K562 (cell line): ENCODE measurements at regions not wholly inside any gene's neighbourhood (a gene's known extent, or its start where the extent isn't known, plus 50 kb on each side); places are given as distances from the start of the nearest gene placed in this dataset.

Experiments used
- ATAC-seq: fragments of 200-7000 bp; cut with Tn5 transposase; 3 replicates; pipeline ENCODE4 v1.9.1; 2020; ENCODE audit warnings: moderate library complexity
- BruUV-seq: library from RNA; stranded (reverse); fragments of 400-500 nt; replicated peaks from 2 replicates; lab custom pipeline; 2021; lab: Mats Ljungman, UMichigan
- CTCF ChIA-PET: fragments of 300-600 bp; formaldehyde crosslinking; extraction: SDS; loops from one replicate; lab custom pipeline; 2021; ENCODE audit warnings: low intra/inter-chr PET ratio; lab: Yijun Ruan, JAX
- POLR2A ChIA-PET: fragments of 300-600, 350-650 bp; sonication (Branson Sonifier 250); formaldehyde crosslinking; extraction: SDS; loops from one replicate; lab custom pipeline; 2021; ENCODE audit warnings: antibody characterized with exemption, inconsistent platforms; lab: Yijun Ruan, JAX
- DNase-seq, 4 experiments: peaks; one replicate each; pipeline versions ENCODE4 v3.0.0 to v3.0.0-alpha.2; 2011 to 2018; ENCODE audit warnings: low spot score in 3 of 4, mixed read lengths in 3 of 4; ENCODE audit errors: extremely low read depth in 1 of 4
- FAIRE-seq: peaks from 2 replicates; lab custom pipeline; 2011; peaks lifted over from hg19 to GRCh38; lab: Jason Lieb, UNC
- H2AFZ ChIP-seq: 2 replicates; pipeline ENCODE4 v1.6.0; 2011; ENCODE audit warnings: low read depth, low read length, control low read depth, inconsistent platforms
- H3K27ac ChIP-seq: fragments of 200-600 bp; 3 replicates; pipeline ENCODE4 v1.8.0; 2011; ENCODE audit warnings: low read depth, mild to moderate bottlenecking, control low read depth, inconsistent platforms, low read length, moderate library complexity, mixed read lengths; ENCODE audit errors: extremely low read depth
- H3K27me3 ChIP-seq, 2 experiments: fragments of 300-600 bp in 1 of 2; 2 replicates in 1 of 2; 3 replicates in 1 of 2; pipeline versions ENCODE4 v1.6.0 to v1.8.0; 2011; ENCODE audit warnings: inconsistent platforms in 2 of 2, low read length in 2 of 2, mild to moderate bottlenecking in 1 of 2, mixed read lengths in 1 of 2, moderate library complexity in 1 of 2; ENCODE audit not compliant: control insufficient read depth in 2 of 2, insufficient read depth in 2 of 2
- H3K36me3 ChIP-seq: fragments of 300-600 bp; 3 replicates; pipeline ENCODE4 v1.8.0; 2011; ENCODE audit warnings: mild to moderate bottlenecking, low read length, inconsistent platforms; ENCODE audit not compliant: control insufficient read depth, insufficient read depth
- H3K4me1 ChIP-seq, 2 experiments: fragments of 200-600 bp in 1 of 2; replicated peaks in 1 of 2; 2 replicates in 1 of 2; 3 replicates in 1 of 2; pipeline versions ENCODE4 v1.5.1 to v1.8.0; 2011; ENCODE audit warnings: inconsistent platforms in 2 of 2, low read length in 2 of 2, mild to moderate bottlenecking in 1 of 2, mixed read lengths in 1 of 2, moderate library complexity in 1 of 2; ENCODE audit not compliant: control insufficient read depth in 2 of 2, insufficient read depth in 2 of 2
- H3K4me2 ChIP-seq: 2 replicates; pipeline ENCODE4 v1.6.1; 2011; ENCODE audit warnings: low read length, control low read depth, inconsistent platforms, mixed read lengths; ENCODE audit not compliant: insufficient read depth
- H3K4me3 ChIP-seq: fragments of 200-600 bp; sonication (generic), shearing (Covaris generic); 2 replicates; pipeline ENCODE4 v1.5.1; 2016; ENCODE audit warnings: control low read depth, inconsistent platforms
- H3K79me2 ChIP-seq: fragments of 200-600 bp; 3 replicates; pipeline ENCODE4 v1.8.0; 2011; ENCODE audit warnings: low read length, inconsistent platforms; ENCODE audit not compliant: control insufficient read depth, insufficient read depth
- H3K9ac ChIP-seq, 2 experiments: 2 replicates each; pipeline versions ENCODE4 v1.6.0 to v1.6.1; 2011; ENCODE audit warnings: low read depth in 2 of 2, low read length in 2 of 2, control low read depth in 1 of 2, inconsistent platforms in 1 of 2, mild to moderate bottlenecking in 1 of 2, mixed read lengths in 1 of 2; ENCODE audit not compliant: insufficient read depth in 1 of 2
- H3K9me1 ChIP-seq: one replicate; pipeline ENCODE4 v1.6.0; 2011; ENCODE audit warnings: inconsistent platforms, mild to moderate bottlenecking, low read length, moderate library complexity; ENCODE audit not compliant: control insufficient read depth, insufficient read depth
- H3K9me3 ChIP-seq: replicated peaks from 2 replicates; pipeline ENCODE4 v1.5.1; 2011; ENCODE audit warnings: low read depth, low read length, inconsistent platforms; ENCODE audit not compliant: control insufficient read depth, insufficient read depth
- H4K20me1 ChIP-seq: replicated peaks from 2 replicates; pipeline ENCODE4 v1.6.1; 2011; ENCODE audit warnings: low read length, inconsistent platforms, mixed read lengths; ENCODE audit not compliant: control insufficient read depth, insufficient read depth
- BCL6 ChIP-seq: fragments of 250-450 bp; sonication (Bioruptor Pico); IDR thresholded peaks from 2 replicates; pipeline ENCODE4 v1.4.0; 2020
- KLF6 ChIP-seq: fragments of 250-450 bp; sonication (Bioruptor Pico); IDR thresholded peaks from 2 replicates; pipeline ENCODE4 v1.4.0; 2020; ENCODE audit warnings: mild to moderate bottlenecking, moderate library complexity, borderline replicate concordance
- PML ChIP-seq: IDR thresholded peaks from 2 replicates; pipeline ENCODE4 v1.6.1; 2012; ENCODE audit warnings: low read length, inconsistent platforms
- POLR2AphosphoS5 ChIP-seq: IDR thresholded peaks from 2 replicates; pipeline ENCODE4 v1.6.1; 2011; ENCODE audit warnings: mild to moderate bottlenecking, low read depth, low read length, moderate library complexity; ENCODE audit not compliant: control insufficient read depth, insufficient read depth
- RAD51 ChIP-seq: fragments of 450-650 bp; IDR thresholded peaks from 2 replicates; pipeline ENCODE4 v1.7.1; 2016; ENCODE audit warnings: low read depth, mild to moderate bottlenecking, borderline replicate concordance
- SLC30A9 ChIP-seq: fragments of 250-450 bp; sonication (Bioruptor Pico); IDR thresholded peaks from 2 replicates; pipeline ENCODE4 v1.8.0; 2022; ENCODE audit warnings: mild to moderate bottlenecking, moderate library complexity
- TSC22D4 ChIP-seq: fragments of 450-650 bp; IDR thresholded peaks from 2 replicates; pipeline ENCODE4 v1.6.1; 2016; ENCODE audit warnings: missing genetic modification characterization, missing biosample characterization, control low read depth
- ZFP36 ChIP-seq: fragments of 150-350 bp; IDR thresholded peaks from 2 replicates; pipeline ENCODE4 v1.6.1; 2018; ENCODE audit warnings: low read length, low read depth; ENCODE audit not compliant: partially characterized antibody
- ZNF24 ChIP-seq: fragments of 450-650 bp; IDR thresholded peaks from 2 replicates; pipeline ENCODE4 v1.6.1; 2016
- WGBS: fragments of 100-300 bp; shearing (Covaris generic); methylation state at CpG from one replicate; pipeline ENCODE4 v1.1.6; 2016; ENCODE audit warnings: low coverage, mixed read lengths; ENCODE audit not compliant: insufficient coverage; ENCODE audit errors: missing lambda C conversion rate; 5-methylcytosine and 5-hydroxymethylcytosine counted together
- in situ Hi-C: fragments of 300-500 bp; cut with MboI; formaldehyde crosslinking; loops from 4 replicates; pipeline ENCODE4 v1.15.0; 2018; ENCODE audit warnings: inconsistent platforms, mixed read lengths
- intact Hi-C: fragments of 100-400 bp; cut with micrococcal nuclease; formaldehyde crosslinking; loops from 2 replicates; pipeline ENCODE4 v1.14.2; 2022
- TF ChIP-seq, protein P1 (sequence below): fragments of 200-800 bp; sonication (Bioruptor generic); IDR thresholded peaks from 2 replicates; pipeline ENCODE4 v1.6.1; 2016; ENCODE audit warnings: missing genetic modification characterization, missing compliant biosample characterization
- TF ChIP-seq, protein P2 (sequence below): sonication (generic); formaldehyde crosslinking; IDR thresholded peaks from 2 replicates; pipeline ENCODE4 v1.9.0; 2022; ENCODE audit warnings: mild to moderate bottlenecking, missing genetic modification reagents
- TF ChIP-seq, protein P3 (sequence below): fragments of 250-450 bp; sonication (Bioruptor Pico); IDR thresholded peaks from 2 replicates; pipeline ENCODE4 v1.8.0; 2021; ENCODE audit warnings: moderate library complexity, mild to moderate bottlenecking, inconsistent platforms

DNA sequence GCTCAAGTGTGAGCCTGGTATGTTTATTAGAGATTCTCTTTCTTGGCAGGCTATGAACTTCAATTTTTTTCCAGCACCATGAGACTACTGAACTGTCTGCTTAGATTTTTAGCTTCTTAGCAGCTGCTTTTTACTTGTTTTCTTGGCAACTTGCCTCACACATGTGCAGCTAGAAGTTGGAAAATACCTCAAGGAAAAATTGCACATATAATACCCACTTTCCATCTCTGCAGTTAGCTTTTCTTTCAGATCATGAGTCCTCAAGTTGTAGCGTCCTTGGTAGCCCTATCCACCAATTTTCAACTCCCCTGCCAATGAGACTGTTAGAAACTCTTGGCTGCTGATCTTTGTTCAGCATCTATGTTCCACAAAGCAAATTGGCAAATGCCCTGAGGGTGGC, 302.1 kb downstream of the HRH4 start (continued):
- TF ChIP-seq, protein P1, sequence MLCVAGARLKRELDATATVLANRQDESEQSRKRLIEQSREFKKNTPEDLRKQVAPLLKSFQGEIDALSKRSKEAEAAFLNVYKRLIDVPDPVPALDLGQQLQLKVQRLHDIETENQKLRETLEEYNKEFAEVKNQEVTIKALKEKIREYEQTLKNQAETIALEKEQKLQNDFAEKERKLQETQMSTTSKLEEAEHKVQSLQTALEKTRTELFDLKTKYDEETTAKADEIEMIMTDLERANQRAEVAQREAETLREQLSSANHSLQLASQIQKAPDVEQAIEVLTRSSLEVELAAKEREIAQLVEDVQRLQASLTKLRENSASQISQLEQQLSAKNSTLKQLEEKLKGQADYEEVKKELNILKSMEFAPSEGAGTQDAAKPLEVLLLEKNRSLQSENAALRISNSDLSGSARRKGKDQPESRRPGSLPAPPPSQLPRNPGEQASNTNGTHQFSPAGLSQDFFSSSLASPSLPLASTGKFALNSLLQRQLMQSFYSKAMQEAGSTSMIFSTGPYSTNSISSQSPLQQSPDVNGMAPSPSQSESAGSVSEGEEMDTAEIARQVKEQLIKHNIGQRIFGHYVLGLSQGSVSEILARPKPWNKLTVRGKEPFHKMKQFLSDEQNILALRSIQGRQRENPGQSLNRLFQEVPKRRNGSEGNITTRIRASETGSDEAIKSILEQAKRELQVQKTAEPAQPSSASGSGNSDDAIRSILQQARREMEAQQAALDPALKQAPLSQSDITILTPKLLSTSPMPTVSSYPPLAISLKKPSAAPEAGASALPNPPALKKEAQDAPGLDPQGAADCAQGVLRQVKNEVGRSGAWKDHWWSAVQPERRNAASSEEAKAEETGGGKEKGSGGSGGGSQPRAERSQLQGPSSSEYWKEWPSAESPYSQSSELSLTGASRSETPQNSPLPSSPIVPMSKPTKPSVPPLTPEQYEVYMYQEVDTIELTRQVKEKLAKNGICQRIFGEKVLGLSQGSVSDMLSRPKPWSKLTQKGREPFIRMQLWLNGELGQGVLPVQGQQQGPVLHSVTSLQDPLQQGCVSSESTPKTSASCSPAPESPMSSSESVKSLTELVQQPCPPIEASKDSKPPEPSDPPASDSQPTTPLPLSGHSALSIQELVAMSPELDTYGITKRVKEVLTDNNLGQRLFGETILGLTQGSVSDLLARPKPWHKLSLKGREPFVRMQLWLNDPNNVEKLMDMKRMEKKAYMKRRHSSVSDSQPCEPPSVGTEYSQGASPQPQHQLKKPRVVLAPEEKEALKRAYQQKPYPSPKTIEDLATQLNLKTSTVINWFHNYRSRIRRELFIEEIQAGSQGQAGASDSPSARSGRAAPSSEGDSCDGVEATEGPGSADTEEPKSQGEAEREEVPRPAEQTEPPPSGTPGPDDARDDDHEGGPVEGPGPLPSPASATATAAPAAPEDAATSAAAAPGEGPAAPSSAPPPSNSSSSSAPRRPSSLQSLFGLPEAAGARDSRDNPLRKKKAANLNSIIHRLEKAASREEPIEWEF (CRISPR knock-in tag): no peak

DNA sequence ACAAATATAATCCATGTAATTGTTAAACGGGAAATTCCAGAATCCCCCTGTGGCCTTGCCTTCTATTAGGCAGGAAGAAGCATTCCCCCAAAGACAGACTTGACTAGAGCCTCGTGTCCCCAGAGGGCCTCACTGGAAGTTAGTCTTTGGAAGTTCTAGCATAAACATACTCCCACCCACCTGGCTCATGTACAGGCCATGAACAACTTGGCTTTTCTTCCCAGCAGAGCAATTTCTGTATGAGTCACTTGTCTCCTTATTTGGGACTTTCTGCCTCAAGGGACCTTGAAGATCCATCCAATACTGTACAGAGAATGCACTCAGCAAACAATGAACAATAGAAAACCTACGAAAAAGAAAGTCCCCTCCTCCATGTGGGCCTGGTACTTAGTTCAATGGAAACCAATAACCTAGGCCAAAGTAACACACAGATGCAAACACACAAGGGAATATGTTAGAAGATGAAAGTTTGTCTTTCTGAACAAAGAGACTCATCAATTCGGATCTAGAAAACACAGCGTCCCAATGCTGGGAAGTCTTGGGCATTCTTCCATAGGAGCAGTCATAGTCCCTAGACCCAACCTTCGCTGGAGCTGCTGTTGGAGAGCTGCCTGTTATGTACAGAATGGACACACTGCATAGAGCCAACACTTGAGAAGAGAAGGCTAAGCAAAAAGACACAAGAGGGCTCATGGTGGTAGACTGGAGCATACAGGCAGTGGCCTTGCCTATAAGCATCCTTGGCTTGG, 303.5 kb downstream of the HRH4 start:
- Histone ChIP-seq H3K4me2 (no peak overlapping the region), H3K27ac (no peak overlapping the region), H3K27me3 (no peaks in the 10 kb centered on the region), H3K4me1 (no peaks in the 10 kb centered on the region), H3K9me1 (no peaks in the 10 kb centered on the region), H3K4me3 (no peak overlapping the region), H2AFZ (no peak overlapping the region), H3K36me3 (no peaks in the 10 kb centered on the region), H4K20me1 (no peaks in the 10 kb centered on the region), H3K79me2 (no peaks in the 10 kb centered on the region), H3K9ac (no peak overlapping the region), H3K9me3 (no peaks in the 10 kb centered on the region; the same call in 1 of the 2 replicates)
- POLR2A ChIA-PET: no interaction called here
- in situ Hi-C loops: no loop called here
- ATAC-seq (no peak), FAIRE-seq (no peak), DNase-seq (no peak)
- CTCF ChIA-PET: no interaction called here
- 0% methylated on average over 6 of the region's 6 CpGs for WGBS
- no TSS peak for BruUV-seq
- intact Hi-C loops: no loop called here
- TF ChIP-seq ZFP36 (no peak), PML (no peak), BCL6 (CRISPR knock-in tag) (no peak), ZNF24 (no peak), KLF6 (no peak), TSC22D4 (tag) (no peak), SLC30A9 (CRISPR knock-in tag) (no peak), POLR2AphosphoS5 (no peak), RAD51 (no peak)
- TF ChIP-seq, protein P2, sequence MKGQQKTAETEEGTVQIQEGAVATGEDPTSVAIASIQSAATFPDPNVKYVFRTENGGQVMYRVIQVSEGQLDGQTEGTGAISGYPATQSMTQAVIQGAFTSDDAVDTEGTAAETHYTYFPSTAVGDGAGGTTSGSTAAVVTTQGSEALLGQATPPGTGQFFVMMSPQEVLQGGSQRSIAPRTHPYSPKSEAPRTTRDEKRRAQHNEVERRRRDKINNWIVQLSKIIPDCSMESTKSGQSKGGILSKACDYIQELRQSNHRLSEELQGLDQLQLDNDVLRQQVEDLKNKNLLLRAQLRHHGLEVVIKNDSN: no peak
- TF ChIP-seq, protein P3, sequence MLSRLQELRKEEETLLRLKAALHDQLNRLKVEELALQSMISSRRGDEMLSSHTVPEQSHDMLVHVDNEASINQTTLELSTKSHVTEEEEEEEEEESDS (CRISPR knock-in tag): no peak
